ENCODE measurements at regions not wholly inside any gene's neighbourhood (a gene's known extent, or its start where the extent isn't known, plus 50 kb on each side); places are given as distances from the start of the nearest gene placed in this dataset.

- no peak overlapping the region for H3K27ac Mint-ChIP-seq (ENCODE audit: unreplicated experiment)
- H3K36me3 Mint-ChIP-seq (ENCODE audit: unreplicated experiment) = no peaks in the 10 kb centered on the region
- DNase-seq (ENCODE audit: extremely low spot score, unreplicated experiment) = no peak
- no peak overlapping the region for H3K4me3 Mint-ChIP-seq (ENCODE audit: unreplicated experiment)
- no peaks in the 10 kb centered on the region for H3K9me3 Mint-ChIP-seq (ENCODE audit: unreplicated experiment)
- TF ChIP-seq, protein P1, sequence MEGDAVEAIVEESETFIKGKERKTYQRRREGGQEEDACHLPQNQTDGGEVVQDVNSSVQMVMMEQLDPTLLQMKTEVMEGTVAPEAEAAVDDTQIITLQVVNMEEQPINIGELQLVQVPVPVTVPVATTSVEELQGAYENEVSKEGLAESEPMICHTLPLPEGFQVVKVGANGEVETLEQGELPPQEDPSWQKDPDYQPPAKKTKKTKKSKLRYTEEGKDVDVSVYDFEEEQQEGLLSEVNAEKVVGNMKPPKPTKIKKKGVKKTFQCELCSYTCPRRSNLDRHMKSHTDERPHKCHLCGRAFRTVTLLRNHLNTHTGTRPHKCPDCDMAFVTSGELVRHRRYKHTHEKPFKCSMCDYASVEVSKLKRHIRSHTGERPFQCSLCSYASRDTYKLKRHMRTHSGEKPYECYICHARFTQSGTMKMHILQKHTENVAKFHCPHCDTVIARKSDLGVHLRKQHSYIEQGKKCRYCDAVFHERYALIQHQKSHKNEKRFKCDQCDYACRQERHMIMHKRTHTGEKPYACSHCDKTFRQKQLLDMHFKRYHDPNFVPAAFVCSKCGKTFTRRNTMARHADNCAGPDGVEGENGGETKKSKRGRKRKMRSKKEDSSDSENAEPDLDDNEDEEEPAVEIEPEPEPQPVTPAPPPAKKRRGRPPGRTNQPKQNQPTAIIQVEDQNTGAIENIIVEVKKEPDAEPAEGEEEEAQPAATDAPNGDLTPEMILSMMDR (IDR thresholded peaks at IDR 0.05) = no peak
- H3K27me3 Mint-ChIP-seq (ENCODE audit: unreplicated experiment) = no peaks in the 10 kb centered on the region
- H3K4me1 Mint-ChIP-seq (ENCODE audit: unreplicated experiment) = peaks cover 13% of the 10 kb centered on the region
These were observed 156.5 kb downstream of the MOXD1 start for GRCh38 chr6:132244744-132245143.

DNA sequence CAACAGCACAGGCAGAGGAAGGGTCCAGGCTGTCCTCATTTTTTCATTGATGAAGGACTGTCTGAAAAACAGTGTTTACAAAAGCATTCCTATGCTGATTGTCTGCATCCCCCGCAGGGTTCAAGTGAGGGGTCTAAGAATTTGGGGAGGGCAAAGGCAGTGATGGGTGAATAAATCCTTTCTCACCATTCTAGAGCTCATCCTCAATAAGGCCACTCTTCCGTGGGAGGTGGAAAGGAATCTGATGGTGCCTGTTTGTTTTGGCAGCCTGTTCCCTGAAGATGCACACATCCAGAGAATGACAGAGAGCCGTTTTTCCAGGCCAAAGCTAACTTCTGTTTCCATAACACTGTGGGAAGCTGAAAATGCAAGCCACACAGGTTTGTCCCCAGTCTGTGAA lies 164.5 kb downstream of the MOXD1 start:
- Mint-ChIP-seq H3K27ac (ENCODE audit: unreplicated experiment) (peak overlapping the region; percentile 45), H3K4me1 (ENCODE audit: unreplicated experiment) (peaks cover 34% of the 10 kb centered on the region), H3K36me3 (ENCODE audit: unreplicated experiment) (no peaks in the 10 kb centered on the region), H3K27me3 (ENCODE audit: unreplicated experiment) (no peaks in the 10 kb centered on the region), H3K9me3 (ENCODE audit: unreplicated experiment) (no peaks in the 10 kb centered on the region), H3K4me3 (ENCODE audit: unreplicated experiment) (no peak overlapping the region)
- DNase-seq (ENCODE audit: extremely low spot score, unreplicated experiment) = no peak
- TF ChIP-seq, protein P1 (IDR thresholded peaks at IDR 0.05) = no peak

- peaks cover 38% of the 10 kb centered on the region for H3K4me1 Mint-ChIP-seq (ENCODE audit: unreplicated experiment)
- TF ChIP-seq, protein P1 (IDR thresholded peaks at IDR 0.05) = no peak
- peak overlapping the region; percentile 45 for H3K27ac Mint-ChIP-seq (ENCODE audit: unreplicated experiment)
- no peaks in the 10 kb centered on the region for H3K36me3 Mint-ChIP-seq (ENCODE audit: unreplicated experiment)
- H3K27me3 Mint-ChIP-seq (ENCODE audit: unreplicated experiment) = no peaks in the 10 kb centered on the region
- DNase-seq (ENCODE audit: extremely low spot score, unreplicated experiment) = no peak
- H3K4me3 Mint-ChIP-seq (ENCODE audit: unreplicated experiment) = no peak overlapping the region
- H3K9me3 Mint-ChIP-seq (ENCODE audit: unreplicated experiment) = no peaks in the 10 kb centered on the region
These were observed 165.0 kb downstream of the MOXD1 start for GRCh38 chr6:132236281-132236680.

GRCh38 chr6:132235596-132236280 lies 165.5 kb downstream of the MOXD1 start:
- Mint-ChIP-seq H3K27me3 (ENCODE audit: unreplicated experiment) (no peaks in the 10 kb centered on the region), H3K36me3 (ENCODE audit: unreplicated experiment) (no peaks in the 10 kb centered on the region), H3K4me3 (ENCODE audit: unreplicated experiment) (no peak overlapping the region), H3K27ac (ENCODE audit: unreplicated experiment) (no peak overlapping the region), H3K4me1 (ENCODE audit: unreplicated experiment) (peaks cover 42% of the 10 kb centered on the region), H3K9me3 (ENCODE audit: unreplicated experiment) (no peaks in the 10 kb centered on the region)
- no peak for DNase-seq (ENCODE audit: extremely low spot score, unreplicated experiment)
- TF ChIP-seq, protein P1 (IDR thresholded peaks at IDR 0.05) = no peak

- DNase-seq (ENCODE audit: extremely low spot score, unreplicated experiment) = no peak
- TF ChIP-seq, protein P1 (IDR thresholded peaks at IDR 0.05) = no peak
- Mint-ChIP-seq H3K36me3 (ENCODE audit: unreplicated experiment) (no peaks in the 10 kb centered on the region), H3K27me3 (ENCODE audit: unreplicated experiment) (no peaks in the 10 kb centered on the region), H3K9me3 (ENCODE audit: unreplicated experiment) (no peaks in the 10 kb centered on the region), H3K4me3 (ENCODE audit: unreplicated experiment) (no peak overlapping the region), H3K27ac (ENCODE audit: unreplicated experiment) (no peak overlapping the region), H3K4me1 (ENCODE audit: unreplicated experiment) (peaks cover 45% of the 10 kb centered on the region)
These were observed 166.9 kb downstream of the MOXD1 start for GRCh38 chr6:132234356-132234755.
